ENCODE measurements at regions not wholly inside any gene's neighbourhood (a gene's known extent, or its start where the extent isn't known, plus 50 kb on each side); places are given as distances from the start of the nearest gene placed in this dataset.

- no peak overlapping the region for H3K4me3 Mint-ChIP-seq
- peaks cover 14% of the 10 kb centered on the region for H3K27me3 Mint-ChIP-seq
- no peak for TF ChIP-seq CTCF (conservative IDR thresholded peaks at IDR 0.05)
- peaks cover 5% of the 10 kb centered on the region for H3K9me3 Mint-ChIP-seq
- no peak for DNase-seq (ENCODE audit: extremely low spot score, unreplicated experiment)
- peaks cover 24% of the 10 kb centered on the region for H3K4me1 Mint-ChIP-seq (ENCODE audit: unreplicated experiment)
- H3K36me3 Mint-ChIP-seq: no peaks in the 10 kb centered on the region
- H3K27ac Mint-ChIP-seq: no peak overlapping the region
Observed at GRCh38 chr3:197435426-197435825, 120.3 kb downstream of the BDH1 start.

GRCh38 chr3:197434830-197435229 is 120.9 kb downstream of the BDH1 start:
- no peak for TF ChIP-seq CTCF (conservative IDR thresholded peaks at IDR 0.05)
- no peak for DNase-seq (ENCODE audit: extremely low spot score, unreplicated experiment)
- Mint-ChIP-seq H3K9me3 (peaks cover 5% of the 10 kb centered on the region), H3K27ac (no peak overlapping the region), H3K4me3 (no peak overlapping the region), H3K27me3 (peaks cover 14% of the 10 kb centered on the region), H3K36me3 (no peaks in the 10 kb centered on the region), H3K4me1 (ENCODE audit: unreplicated experiment) (peaks cover 25% of the 10 kb centered on the region)

- no peak for DNase-seq (ENCODE audit: extremely low spot score, unreplicated experiment)
- H3K4me1 Mint-ChIP-seq (ENCODE audit: unreplicated experiment): peaks cover 41% of the 10 kb centered on the region
- H3K27me3 Mint-ChIP-seq: peaks cover 20% of the 10 kb centered on the region
- peaks cover 5% of the 10 kb centered on the region for H3K9me3 Mint-ChIP-seq
- no peak overlapping the region for H3K4me3 Mint-ChIP-seq
- H3K36me3 Mint-ChIP-seq: no peaks in the 10 kb centered on the region
- no peak overlapping the region for H3K27ac Mint-ChIP-seq
- TF ChIP-seq CTCF (conservative IDR thresholded peaks at IDR 0.05): no peak
Observed at GRCh38 chr3:197432384-197433127, 123.2 kb downstream of the BDH1 start.

- Mint-ChIP-seq H3K9me3 (peaks cover 5% of the 10 kb centered on the region), H3K4me3 (no peak overlapping the region), H3K36me3 (no peaks in the 10 kb centered on the region), H3K4me1 (ENCODE audit: unreplicated experiment) (peaks cover 41% of the 10 kb centered on the region), H3K27me3 (peaks cover 20% of the 10 kb centered on the region), H3K27ac (no peak overlapping the region)
- no peak for DNase-seq (ENCODE audit: extremely low spot score, unreplicated experiment)
- no peak for TF ChIP-seq CTCF (conservative IDR thresholded peaks at IDR 0.05)
Observed at GRCh38 chr3:197431346-197431910, 124.3 kb downstream of the BDH1 start.

GRCh38 chr3:197430934-197431333 is 124.8 kb downstream of the BDH1 start:
- Mint-ChIP-seq H3K4me1 (ENCODE audit: unreplicated experiment) (peaks cover 45% of the 10 kb centered on the region), H3K9me3 (peaks cover 5% of the 10 kb centered on the region)

More at GRCh38 chr3:197430934-197431333, 124.8 kb downstream of the BDH1 start:
- TF ChIP-seq CTCF (conservative IDR thresholded peaks at IDR 0.05): no peak
- no peak for DNase-seq (ENCODE audit: extremely low spot score, unreplicated experiment)
- Mint-ChIP-seq H3K27me3 (peaks cover 20% of the 10 kb centered on the region), H3K4me3 (peak overlapping the region; percentile 1), H3K36me3 (no peaks in the 10 kb centered on the region), H3K27ac (no peak overlapping the region)
